ENCODE measurements at regions not wholly inside any gene's neighbourhood (a gene's known extent, or its start where the extent isn't known, plus 50 kb on each side); places are given as distances from the start of the nearest gene placed in this dataset.

DNA sequence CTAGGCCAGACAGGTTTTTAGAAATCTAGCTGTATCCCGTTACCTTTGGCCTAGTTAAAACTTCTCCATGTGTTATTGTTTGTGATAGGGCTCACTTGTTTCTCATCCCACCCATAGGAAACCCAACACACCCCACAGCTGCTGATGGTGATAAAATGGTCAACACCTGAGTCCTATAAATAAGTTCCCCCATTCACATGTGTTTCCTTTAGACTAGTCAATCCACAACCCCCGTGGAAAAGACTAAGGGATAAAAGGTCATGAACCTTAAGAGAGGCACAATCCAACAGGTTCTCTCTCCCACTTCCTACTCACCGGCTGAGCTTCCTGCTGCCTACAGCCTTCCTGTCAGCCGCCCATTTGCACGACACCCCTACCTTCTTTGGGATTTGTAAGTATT, 768.4 kb downstream of the JRKL start:
- Histone ChIP-seq H2AK5ac (ENCODE audit: insufficient read length, low read length) (no peak overlapping the region), H4K20me1 (ENCODE audit: control insufficient read depth, insufficient read depth, insufficient read length) (no peaks in the 10 kb centered on the region), H2AFZ (ENCODE audit: low read length) (no peak overlapping the region), H3K9me3 (ENCODE audit: control insufficient read depth, low read depth, low read length) (no peaks in the 10 kb centered on the region), H4K5ac (ENCODE audit: insufficient read length, low read depth, low read length) (no peak overlapping the region), H3K27me3 (ENCODE audit: insufficient read depth, low read length) (no peaks in the 10 kb centered on the region), H2BK15ac (ENCODE audit: low read depth, low read length) (no peak overlapping the region), H3K79me2 (ENCODE audit: insufficient read depth, low read length) (no peaks in the 10 kb centered on the region), H3K79me1 (ENCODE audit: insufficient read depth, low read depth, low read length, poor library complexity, severe bottlenecking) (no peaks in the 10 kb centered on the region), H3K56ac (ENCODE audit: insufficient read length, low read depth, low read length) (no peak overlapping the region), H4K8ac (replicated peaks; ENCODE audit: insufficient read length, low read depth, low read length) (no peak overlapping the region), H2BK120ac (ENCODE audit: low read depth, low read length, poor library complexity, severe bottlenecking) (no peak overlapping the region), H3K23me2 (ENCODE audit: insufficient read length, low read depth, low read length, poor library complexity, severe bottlenecking) (no peaks in the 10 kb centered on the region), H3K27ac (ENCODE audit: insufficient read length, low read depth, low read length) (no peak overlapping the region), H3K4me2 (ENCODE audit: insufficient read depth, insufficient read length, low read length) (no peak overlapping the region), H3K4ac (ENCODE audit: low read depth, low read length) (no peak overlapping the region), H2BK12ac (ENCODE audit: insufficient read length, low read depth, low read length) (no peak overlapping the region), H3K4me1 (ENCODE audit: insufficient read depth, low read length) (peaks cover 7% of the 10 kb centered on the region; the same call in 1 of the 2 replicates), H2BK20ac (ENCODE audit: low read depth, low read length, poor library complexity, severe bottlenecking) (no peak overlapping the region), H3K9ac (ENCODE audit: extremely low read depth, insufficient read length, low read length) (no peak overlapping the region), H3K14ac (ENCODE audit: insufficient read depth, low read length) (no peak overlapping the region), H3T11ph (ENCODE audit: low read length) (no peak overlapping the region), H2BK5ac (ENCODE audit: insufficient read length, low read length) (no peak overlapping the region), H3K18ac (ENCODE audit: insufficient read length, low read depth, low read length) (no peak overlapping the region), H3K23ac (ENCODE audit: insufficient read length, low read depth, low read length) (no peak overlapping the region), H4K91ac (ENCODE audit: insufficient read length, low read depth, low read length) (no peak overlapping the region)
- no peak for TF ChIP-seq CTCF (conservative IDR thresholded peaks at IDR 0.05)
- no peak for DNase-seq
- no peaks in the 10 kb centered on the region for H3K36me3 Mint-ChIP-seq (ENCODE audit: insufficient read depth in 1 of 3, low read depth in 3 of 3)
- H3K4me3 Mint-ChIP-seq, result no peak overlapping the region
- WGBS (ENCODE audit: extremely low coverage, insufficient read length, low lambda C conversion rate), result no CpG with 5 or more reads among the region's 5 CpGs
- no peaks in the 10 kb centered on the region for H3K27me3 Mint-ChIP-seq (ENCODE audit: low read depth)
- no peaks in the 10 kb centered on the region for H3K9me3 Mint-ChIP-seq
- peaks cover 14 to 17% of the 10 kb centered on the region in 2 experiments for H3K4me1 Mint-ChIP-seq
- H3K27ac Mint-ChIP-seq, result peak overlapping the region in 2 of 3 experiments; percentile 1 to 59; a peak in 2 of 7 replicates
